Hematopoietic multipotent progenitor cell treated with erythropoietin and hydrocortisone succinate and interleukin-3 and kit ligand, for 4 days (in vitro differentiated cells): ENCODE measurements at regions not wholly inside any gene's neighbourhood (a gene's known extent, or its start where the extent isn't known, plus 50 kb on each side); places are given as distances from the start of the nearest gene placed in this dataset.
"Not testable (repeated sequence)": the region's sequence is repeated elsewhere in the genome, so short reads cannot be mapped to it uniquely, and the experiment has no call there.

Experiments
- DNase-seq: peaks from one replicate; pipeline ENCODE4 v3.0.0-alpha.2; 2015

- DNase-seq, result no peak
Observed at GRCh38 chr18:8970843-8971242, 131.7 kb upstream of the NDUFV2 start.

DNA sequence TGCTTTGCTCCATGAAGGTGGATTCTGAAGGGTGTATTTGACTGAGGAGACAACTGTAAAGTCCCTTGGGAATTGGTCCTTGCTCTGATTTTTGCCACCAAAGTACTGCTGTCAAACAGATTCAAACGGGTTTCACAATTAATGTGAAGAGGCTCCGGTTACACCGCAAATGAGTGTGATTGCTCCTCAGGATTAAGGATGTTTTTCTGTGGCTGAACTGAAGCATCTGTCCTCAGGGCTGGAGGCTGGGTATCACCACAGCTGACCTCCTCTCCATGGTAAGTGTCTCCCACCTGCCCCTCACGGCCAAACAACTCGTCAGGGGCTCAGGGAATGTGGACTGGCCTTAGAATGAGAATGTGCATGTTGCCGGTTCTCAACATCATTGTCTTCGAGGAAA is 130.4 kb upstream of the NDUFV2 start:
- DNase-seq, result no peak

DNA sequence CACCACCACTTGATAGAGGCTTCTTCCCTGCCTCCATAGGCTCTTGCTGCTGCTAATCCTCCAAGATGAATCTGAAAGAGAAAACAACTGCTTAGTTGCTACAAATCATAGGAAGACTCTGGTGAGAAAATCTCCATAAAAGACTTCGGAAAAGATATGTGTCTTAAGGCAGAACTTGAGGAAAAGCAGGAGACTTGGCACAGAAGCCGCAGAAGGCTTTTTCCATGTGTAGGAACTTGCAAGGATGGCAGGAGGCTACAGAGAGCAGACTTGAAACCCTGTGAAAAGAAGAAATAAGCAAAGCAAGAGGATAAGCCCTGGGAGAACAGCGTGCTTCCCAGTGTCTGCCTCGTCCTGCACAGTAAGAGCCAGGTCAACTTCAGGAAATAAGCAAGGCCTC is 128.2 kb upstream of the NDUFV2 start:
- no peak for DNase-seq

DNA sequence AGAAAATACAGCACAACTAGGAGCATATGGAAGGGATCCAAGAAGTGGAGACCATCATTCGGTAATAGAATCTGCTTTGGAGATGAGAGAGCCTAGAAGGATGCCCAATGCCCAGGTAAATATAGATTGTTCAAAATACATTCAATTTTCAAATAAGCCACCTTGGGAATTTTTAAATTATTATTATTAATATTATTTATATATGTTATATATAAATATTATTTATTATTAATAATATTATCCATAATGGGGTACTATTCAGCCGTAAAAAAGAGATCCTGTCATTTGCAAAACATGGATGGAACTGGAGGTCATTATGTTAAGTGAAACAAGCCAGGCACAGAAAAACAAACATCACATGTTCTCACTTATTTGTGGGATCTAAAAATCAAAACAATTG is 127.8 kb upstream of the NDUFV2 start:
- no peak for DNase-seq

- DNase-seq, result no peak
Observed at GRCh38 chr18:8975624-8976023, 126.9 kb upstream of the NDUFV2 start.

GRCh38 chr18:8976606-8977005 is 125.9 kb upstream of the NDUFV2 start:
- DNase-seq, result no peak

DNA sequence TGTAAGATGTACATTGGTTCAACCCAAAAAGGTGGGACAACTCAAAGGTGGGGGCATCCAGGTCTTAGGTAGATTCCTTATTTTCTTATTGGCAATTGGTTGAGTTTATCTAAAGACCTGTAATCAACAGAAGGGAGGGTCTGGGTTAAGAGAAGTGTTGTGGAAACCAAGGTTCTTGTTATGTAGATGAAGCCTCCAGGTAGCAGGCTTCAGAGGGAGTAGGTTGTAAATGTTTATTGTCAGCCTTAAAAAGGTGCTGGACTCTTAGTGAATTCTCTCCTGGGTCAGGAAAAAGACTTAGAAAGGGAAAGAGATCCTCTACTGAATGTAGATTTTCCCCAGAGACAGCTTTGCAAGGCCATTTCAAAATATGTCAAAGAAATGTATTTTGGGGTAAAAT is 125.3 kb upstream of the NDUFV2 start:
- DNase-seq, result no peak

DNA sequence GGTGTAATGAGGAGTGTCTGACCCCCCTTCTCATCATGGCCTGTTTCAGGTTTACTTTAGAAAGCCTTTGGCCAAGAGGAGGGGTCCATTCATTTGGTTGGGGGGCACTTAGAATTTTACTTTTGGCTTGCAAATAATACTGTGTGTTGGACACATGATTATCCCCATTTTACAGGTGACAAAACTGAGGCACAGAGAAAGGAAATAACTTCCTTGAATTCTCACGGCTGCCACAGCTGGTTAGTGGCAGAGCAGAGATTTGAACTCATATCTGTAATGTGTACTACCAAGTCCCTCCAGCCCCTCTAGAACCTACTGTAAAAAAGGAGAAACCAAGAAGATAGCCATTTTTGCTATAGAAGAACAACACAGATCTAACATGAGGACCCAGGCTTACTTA is 124.8 kb upstream of the NDUFV2 start:
- DNase-seq, result no peak

DNA sequence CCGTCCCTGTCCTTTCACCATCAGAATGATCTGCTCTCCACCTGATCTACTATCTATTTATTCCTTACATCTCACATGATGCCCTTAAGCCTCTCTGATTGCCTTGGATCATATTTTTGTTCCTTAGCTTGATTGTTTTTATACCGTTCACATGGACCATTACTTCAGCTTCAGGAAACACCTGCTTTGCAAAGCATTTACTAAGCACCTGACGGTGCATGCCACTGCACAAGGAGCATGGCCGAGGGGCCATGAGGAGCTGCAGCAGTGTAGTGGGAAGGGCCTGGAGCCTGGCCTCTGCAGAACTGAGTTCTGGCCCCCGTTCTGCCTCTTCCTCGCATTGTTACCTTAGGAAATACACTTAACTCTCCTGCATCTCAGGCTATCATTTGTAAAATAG is 124.1 kb upstream of the NDUFV2 start:
- no peak for DNase-seq

- DNase-seq, result no peak
Observed at GRCh38 chr18:8979258-8979988, 123.1 kb upstream of the NDUFV2 start.

- no peak for DNase-seq
Observed at GRCh38 chr18:8980496-8980895, 122.0 kb upstream of the NDUFV2 start.

DNA sequence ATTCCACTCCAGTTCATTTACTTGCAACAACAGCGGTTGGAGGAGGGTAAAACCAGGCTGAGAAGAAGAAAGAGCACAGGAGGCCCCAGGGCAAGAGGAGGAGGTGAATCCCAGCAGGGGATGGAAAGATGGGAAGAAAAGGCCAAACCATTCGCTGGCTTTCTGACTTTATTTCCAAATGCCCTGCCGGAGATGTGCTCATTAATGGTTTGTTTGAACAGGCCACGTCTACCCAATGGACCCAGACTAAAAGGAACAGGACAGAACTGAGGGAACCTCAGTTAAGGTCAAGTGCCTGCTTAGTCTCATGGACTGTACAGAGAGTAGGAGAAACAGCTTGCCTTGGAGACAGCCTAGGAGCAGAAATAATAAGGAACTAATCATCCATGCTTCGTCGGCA is 121.6 kb upstream of the NDUFV2 start:
- no peak for DNase-seq

DNA sequence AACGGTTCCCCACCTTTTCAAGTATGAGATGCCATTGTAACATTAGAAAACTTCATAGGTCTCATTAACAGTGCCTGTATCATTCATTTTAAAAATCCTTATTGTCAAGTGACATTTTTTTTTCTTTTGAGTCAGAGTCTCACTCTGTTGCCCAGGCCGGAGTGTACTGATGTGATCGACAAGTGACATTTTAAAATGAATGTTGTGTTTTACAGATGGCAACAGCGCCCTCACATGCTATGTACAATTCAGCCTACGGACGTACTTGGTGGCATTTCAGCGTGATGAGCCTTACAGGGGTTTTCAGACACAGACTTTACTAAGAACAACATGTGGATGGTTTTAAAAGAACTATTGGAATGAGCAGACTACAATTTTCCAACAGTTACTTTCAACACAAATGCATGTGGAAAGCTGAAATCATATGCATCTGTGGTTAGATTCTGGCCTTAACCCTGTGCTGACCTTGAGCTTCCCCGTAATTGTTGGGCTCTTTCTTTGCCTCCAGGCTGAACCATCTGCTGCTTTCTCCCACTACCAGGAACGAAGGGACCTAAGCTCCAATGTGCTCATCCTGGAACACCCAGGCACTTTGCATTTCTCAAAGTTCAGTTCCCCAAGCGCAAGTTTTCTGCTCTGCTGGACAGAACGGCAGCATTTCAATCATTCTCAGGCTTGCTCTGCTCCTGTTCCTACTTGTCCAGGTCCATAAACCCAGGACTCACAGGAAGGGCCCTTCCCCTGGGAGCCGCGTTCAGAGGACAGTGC is 119.9 kb upstream of the NDUFV2 start:
- DNase-seq, result peak; percentile 77

DNA sequence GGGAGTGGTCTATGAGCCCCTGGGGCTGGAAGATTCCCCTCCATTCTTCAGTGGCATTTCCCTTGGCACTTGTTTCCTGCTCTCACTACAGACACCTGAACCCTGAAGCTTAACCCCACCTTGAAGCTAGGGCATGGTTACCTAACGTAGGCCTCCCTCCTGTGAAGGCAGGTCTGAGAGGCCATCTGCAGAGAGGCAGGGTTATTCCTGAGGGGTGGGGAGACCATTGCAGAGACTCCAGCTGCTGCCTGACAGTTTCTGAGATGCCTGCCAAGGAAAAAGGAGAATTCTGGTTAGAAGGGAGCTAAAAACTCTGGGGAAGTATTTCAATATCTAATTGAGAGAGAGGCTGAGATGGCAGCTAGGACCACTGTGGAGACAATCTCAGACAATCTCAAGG is 119.3 kb upstream of the NDUFV2 start:
- DNase-seq, result no peak

GRCh38 chr18:8984131-8984721 is 118.3 kb upstream of the NDUFV2 start:
- no peak for DNase-seq

DNA sequence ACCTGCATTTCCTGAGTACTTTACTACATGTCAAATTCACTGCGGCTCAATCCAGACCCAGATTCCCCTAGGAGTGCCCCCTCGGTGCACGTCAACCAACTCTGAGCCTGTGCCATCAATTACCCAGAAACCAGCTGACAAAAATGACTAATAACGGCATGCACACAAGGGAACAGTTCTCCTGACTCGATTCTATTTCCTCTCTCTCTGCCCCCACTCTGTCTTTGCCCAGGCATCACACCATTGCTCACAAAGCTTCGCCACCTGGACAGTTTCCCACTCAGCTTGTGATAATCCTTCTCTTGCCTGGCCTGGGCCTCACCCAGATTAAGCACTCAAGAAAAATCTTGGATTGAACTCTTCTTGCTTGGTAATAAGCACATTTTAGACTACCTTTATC is 115.3 kb upstream of the NDUFV2 start:
- DNase-seq, result no peak

DNA sequence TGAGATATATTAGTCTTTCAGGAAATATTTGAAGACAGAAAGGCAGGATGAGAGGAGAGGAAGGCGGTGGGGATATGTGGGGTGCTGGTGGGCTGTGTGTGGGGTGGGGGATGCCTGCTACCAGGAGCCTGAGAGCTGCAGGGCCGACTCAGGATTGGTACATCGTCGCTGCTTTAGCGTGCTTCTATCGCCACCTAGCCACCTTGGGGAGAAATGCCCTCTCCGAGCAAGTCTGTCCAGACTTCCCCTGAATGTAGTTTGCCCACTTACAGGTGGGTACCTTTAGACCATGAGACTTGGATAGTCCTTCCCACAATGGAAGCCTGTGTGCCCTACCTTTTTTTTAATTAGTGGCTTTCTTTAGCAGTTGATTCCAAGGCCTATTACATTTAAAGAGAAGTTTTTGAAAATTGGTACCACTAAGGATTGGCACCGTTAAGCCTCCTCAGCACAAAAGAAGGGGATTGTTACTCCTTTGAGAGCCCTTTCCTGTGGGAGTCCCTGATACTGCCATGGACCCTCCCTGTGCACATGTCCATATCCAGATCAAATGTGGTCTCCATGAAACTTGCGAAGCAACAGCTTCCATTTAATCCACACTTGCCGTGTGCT is 114.1 kb upstream of the NDUFV2 start:
- DNase-seq, result peak; percentile 82

GRCh38 chr18:8989017-8989416 is 113.5 kb upstream of the NDUFV2 start:
- DNase-seq, result peak; percentile 51

GRCh38 chr18:8989855-8990254 is 112.6 kb upstream of the NDUFV2 start:
- no peak for DNase-seq

DNA sequence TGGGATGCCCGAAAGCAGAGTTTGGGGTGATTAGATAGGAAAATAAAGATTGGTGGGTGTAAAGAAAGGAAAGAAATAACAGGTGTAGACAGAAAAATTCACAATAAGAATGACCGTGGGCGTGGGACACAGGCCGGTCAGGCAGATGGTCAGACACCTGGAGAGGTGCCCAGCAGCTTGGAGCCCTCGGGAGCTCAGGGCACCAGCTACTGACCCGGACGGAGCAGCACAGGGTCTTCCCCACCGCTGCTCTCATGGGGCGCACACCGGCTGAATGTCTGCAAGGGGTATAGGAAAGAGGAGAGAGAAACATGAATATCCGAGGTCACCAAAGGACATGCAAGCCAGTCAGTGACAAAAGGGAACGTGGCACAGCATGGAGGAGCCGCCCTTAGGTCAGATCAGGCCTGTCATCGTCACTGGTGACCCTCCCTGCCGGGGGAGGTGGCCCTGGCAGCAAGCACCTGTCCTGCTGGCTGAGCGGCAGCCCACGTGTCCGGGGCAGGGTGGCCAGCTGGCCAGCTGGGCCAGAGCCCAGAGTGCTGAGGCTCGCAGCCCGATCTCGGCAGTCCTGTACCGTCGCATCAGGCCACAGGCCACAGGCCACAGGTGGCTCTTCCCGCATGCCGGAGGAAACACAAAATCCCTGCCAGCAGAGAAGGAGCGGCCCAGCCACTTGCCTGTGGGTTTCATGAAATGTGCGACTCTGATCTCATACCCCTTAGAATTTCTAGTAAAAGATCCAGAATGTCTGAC is 112.0 kb upstream of the NDUFV2 start:
- DNase-seq, result no peak

GRCh38 chr18:8991155-8991554 is 111.3 kb upstream of the NDUFV2 start:
- no peak for DNase-seq

GRCh38 chr18:8992500-8992899 is 110.0 kb upstream of the NDUFV2 start:
- not testable (repeated sequence) for DNase-seq

- DNase-seq, result no peak
Observed at GRCh38 chr18:8994603-8995002, 107.9 kb upstream of the NDUFV2 start.
